Neural cell (in vitro differentiated cells): ENCODE measurements at regions not wholly inside any gene's neighbourhood (a gene's known extent, or its start where the extent isn't known, plus 50 kb on each side); places are given as distances from the start of the nearest gene placed in this dataset.

ENCODE experiments used
- TF ChIP-seq, protein P1 (sequence below): IDR thresholded peaks from 2 replicates; pipeline ENCODE4 v1.6.1; 2012; ENCODE audit warnings: borderline replicate concordance
- TF ChIP-seq, protein P2 (sequence below): fragments of 450-650 bp; IDR thresholded peaks from 2 replicates; pipeline ENCODE4 v1.5.1; 2014; ENCODE audit warnings: antibody characterized with exemption, mild to moderate bottlenecking, moderate library complexity; ENCODE audit not compliant: poor library complexity, severe bottlenecking

DNA sequence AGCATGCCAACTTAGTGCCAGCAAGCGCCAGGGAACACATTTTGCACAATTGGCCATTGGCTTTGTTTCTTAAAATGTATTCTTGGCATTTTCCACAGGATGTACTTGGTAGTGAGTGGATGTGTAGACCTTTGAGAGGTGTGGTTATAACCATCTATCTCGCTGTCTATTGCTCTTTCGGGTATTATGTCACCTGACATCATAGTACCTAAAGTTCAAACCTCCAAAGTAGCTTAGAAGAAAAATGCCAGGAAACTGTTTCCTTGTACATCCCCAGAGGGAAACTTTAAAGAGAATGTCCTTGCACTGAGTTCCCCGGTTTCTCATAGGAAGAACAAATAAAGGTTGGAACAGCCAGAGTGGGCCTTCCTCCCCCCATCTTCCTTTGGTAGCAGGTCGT, 87.6 kb downstream of the FGF9 start:
- TF ChIP-seq, protein P1, sequence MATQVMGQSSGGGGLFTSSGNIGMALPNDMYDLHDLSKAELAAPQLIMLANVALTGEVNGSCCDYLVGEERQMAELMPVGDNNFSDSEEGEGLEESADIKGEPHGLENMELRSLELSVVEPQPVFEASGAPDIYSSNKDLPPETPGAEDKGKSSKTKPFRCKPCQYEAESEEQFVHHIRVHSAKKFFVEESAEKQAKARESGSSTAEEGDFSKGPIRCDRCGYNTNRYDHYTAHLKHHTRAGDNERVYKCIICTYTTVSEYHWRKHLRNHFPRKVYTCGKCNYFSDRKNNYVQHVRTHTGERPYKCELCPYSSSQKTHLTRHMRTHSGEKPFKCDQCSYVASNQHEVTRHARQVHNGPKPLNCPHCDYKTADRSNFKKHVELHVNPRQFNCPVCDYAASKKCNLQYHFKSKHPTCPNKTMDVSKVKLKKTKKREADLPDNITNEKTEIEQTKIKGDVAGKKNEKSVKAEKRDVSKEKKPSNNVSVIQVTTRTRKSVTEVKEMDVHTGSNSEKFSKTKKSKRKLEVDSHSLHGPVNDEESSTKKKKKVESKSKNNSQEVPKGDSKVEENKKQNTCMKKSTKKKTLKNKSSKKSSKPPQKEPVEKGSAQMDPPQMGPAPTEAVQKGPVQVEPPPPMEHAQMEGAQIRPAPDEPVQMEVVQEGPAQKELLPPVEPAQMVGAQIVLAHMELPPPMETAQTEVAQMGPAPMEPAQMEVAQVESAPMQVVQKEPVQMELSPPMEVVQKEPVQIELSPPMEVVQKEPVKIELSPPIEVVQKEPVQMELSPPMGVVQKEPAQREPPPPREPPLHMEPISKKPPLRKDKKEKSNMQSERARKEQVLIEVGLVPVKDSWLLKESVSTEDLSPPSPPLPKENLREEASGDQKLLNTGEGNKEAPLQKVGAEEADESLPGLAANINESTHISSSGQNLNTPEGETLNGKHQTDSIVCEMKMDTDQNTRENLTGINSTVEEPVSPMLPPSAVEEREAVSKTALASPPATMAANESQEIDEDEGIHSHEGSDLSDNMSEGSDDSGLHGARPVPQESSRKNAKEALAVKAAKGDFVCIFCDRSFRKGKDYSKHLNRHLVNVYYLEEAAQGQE = no peak
- TF ChIP-seq, protein P2, sequence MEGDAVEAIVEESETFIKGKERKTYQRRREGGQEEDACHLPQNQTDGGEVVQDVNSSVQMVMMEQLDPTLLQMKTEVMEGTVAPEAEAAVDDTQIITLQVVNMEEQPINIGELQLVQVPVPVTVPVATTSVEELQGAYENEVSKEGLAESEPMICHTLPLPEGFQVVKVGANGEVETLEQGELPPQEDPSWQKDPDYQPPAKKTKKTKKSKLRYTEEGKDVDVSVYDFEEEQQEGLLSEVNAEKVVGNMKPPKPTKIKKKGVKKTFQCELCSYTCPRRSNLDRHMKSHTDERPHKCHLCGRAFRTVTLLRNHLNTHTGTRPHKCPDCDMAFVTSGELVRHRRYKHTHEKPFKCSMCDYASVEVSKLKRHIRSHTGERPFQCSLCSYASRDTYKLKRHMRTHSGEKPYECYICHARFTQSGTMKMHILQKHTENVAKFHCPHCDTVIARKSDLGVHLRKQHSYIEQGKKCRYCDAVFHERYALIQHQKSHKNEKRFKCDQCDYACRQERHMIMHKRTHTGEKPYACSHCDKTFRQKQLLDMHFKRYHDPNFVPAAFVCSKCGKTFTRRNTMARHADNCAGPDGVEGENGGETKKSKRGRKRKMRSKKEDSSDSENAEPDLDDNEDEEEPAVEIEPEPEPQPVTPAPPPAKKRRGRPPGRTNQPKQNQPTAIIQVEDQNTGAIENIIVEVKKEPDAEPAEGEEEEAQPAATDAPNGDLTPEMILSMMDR = no peak
